ENCODE measurements at regions not wholly inside any gene's neighbourhood (a gene's known extent, or its start where the extent isn't known, plus 50 kb on each side); places are given as distances from the start of the nearest gene placed in this dataset.

- no peak for TF ChIP-seq POLR2A (IDR thresholded peaks at IDR 0.05)
- TF ChIP-seq CTCF (IDR thresholded peaks at IDR 0.05) = no peak
These were observed 731.2 kb upstream of the PCDH9 start for GRCh38 chr13:67961331-67961730.

All from transverse colon (tissue), 3 donors.